Sigmoid colon (tissue), 4 donors: ENCODE measurements at regions not wholly inside any gene's neighbourhood (a gene's known extent, or its start where the extent isn't known, plus 50 kb on each side); places are given as distances from the start of the nearest gene placed in this dataset.

Experiments used
- POLR2A ChIP-seq, 2 donors: fragments of 450-650 bp; IDR thresholded peaks; one replicate each; pipeline ENCODE4 v1.6.1; 2016; ENCODE audit warnings: antibody characterized with exemption in 2 of 2, mild to moderate bottlenecking in 2 of 2, moderate library complexity in 2 of 2
- POLR2AphosphoS5 ChIP-seq, 4 donors: sonication (generic); formaldehyde crosslinking; IDR thresholded peaks; one replicate each; pipeline ENCODE4 v1.6.1; 2017; ENCODE audit warnings: antibody characterized with exemption in 4 of 4
- TF ChIP-seq, protein P1 (sequence below), 4 experiments: fragments of 450-650 bp in 3 of 4; fragments of 200-600 bp in 1 of 4; IDR thresholded peaks; one replicate each; pipeline ENCODE4 v1.5.1; 2016 to 2019; ENCODE audit warnings: antibody characterized with exemption in 4 of 4, mild to moderate bottlenecking in 3 of 4, moderate library complexity in 2 of 4

- TF ChIP-seq, protein P1, sequence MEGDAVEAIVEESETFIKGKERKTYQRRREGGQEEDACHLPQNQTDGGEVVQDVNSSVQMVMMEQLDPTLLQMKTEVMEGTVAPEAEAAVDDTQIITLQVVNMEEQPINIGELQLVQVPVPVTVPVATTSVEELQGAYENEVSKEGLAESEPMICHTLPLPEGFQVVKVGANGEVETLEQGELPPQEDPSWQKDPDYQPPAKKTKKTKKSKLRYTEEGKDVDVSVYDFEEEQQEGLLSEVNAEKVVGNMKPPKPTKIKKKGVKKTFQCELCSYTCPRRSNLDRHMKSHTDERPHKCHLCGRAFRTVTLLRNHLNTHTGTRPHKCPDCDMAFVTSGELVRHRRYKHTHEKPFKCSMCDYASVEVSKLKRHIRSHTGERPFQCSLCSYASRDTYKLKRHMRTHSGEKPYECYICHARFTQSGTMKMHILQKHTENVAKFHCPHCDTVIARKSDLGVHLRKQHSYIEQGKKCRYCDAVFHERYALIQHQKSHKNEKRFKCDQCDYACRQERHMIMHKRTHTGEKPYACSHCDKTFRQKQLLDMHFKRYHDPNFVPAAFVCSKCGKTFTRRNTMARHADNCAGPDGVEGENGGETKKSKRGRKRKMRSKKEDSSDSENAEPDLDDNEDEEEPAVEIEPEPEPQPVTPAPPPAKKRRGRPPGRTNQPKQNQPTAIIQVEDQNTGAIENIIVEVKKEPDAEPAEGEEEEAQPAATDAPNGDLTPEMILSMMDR (IDR thresholded peaks at IDR 0.05): no peak
- no peak for TF ChIP-seq POLR2A (IDR thresholded peaks at IDR 0.05)
- TF ChIP-seq POLR2AphosphoS5 (IDR thresholded peaks at IDR 0.05): no peak
Observed at GRCh38 chr18:55115606-55116005, 156.3 kb upstream of the CCDC68 start.
